Heart right ventricle (tissue), 16 donors: ENCODE measurements at regions not wholly inside any gene's neighbourhood (a gene's known extent, or its start where the extent isn't known, plus 50 kb on each side); places are given as distances from the start of the nearest gene placed in this dataset.
"Not testable (repeated sequence)": the region's sequence is repeated elsewhere in the genome, so short reads cannot be mapped to it uniquely, and the experiment has no call there.

Experiments
- ATAC-seq, 8 donors: fragments of 200-7000 bp; cut with Tn5 transposase; one replicate each; pipeline ENCODE4 v1.9.1; 2020; ENCODE audit warnings: mild to moderate bottlenecking in 8 of 8, moderate library complexity in 8 of 8, moderate number of reproducible peaks in 1 of 8
- DNase-seq, 2 donors: peaks; one replicate each; pipeline ENCODE4 v3.0.0-alpha.2; 2020
- H3K27ac ChIP-seq, 10 donors: fragments of 200-600 bp; sonication (generic) in 2 of 10; one replicate each; pipeline versions ENCODE4 v1.5.0 to v1.8.0; 2020 to 2022; ENCODE audit warnings: mild to moderate bottlenecking in 3 of 10
- H3K27me3 ChIP-seq, 7 donors: fragments of 200-600 bp; one replicate each; pipeline ENCODE4 v1.8.0; 2021 to 2022; ENCODE audit warnings: mild to moderate bottlenecking in 2 of 7
- H3K36me3 ChIP-seq, 9 donors: fragments of 200-600 bp; sonication (generic) in 1 of 9; one replicate each; pipeline versions ENCODE4 v1.5.0 to v1.8.0; 2020 to 2022; ENCODE audit warnings: mild to moderate bottlenecking in 2 of 9
- H3K4me1 ChIP-seq, 9 donors: fragments of 200-600 bp; sonication (generic) in 1 of 9; one replicate each; pipeline versions ENCODE4 v1.5.0 to v1.8.0; 2020 to 2022; ENCODE audit warnings: mild to moderate bottlenecking in 4 of 9
- H3K4me3 ChIP-seq, 10 donors: fragments of 200-600 bp; sonication (generic) in 2 of 10; one replicate each; pipeline versions ENCODE4 v1.5.0 to v1.8.0; 2020 to 2022; ENCODE audit warnings: mild to moderate bottlenecking in 7 of 10, moderate library complexity in 2 of 10
- H3K9me3 ChIP-seq, 11 donors: fragments of 200-600 bp in 10 of 11; sonication (generic) in 2 of 11; one replicate each; pipeline versions ENCODE4 v1.5.0 to v1.8.0; 2013 to 2022; ENCODE audit warnings: mild to moderate bottlenecking in 2 of 11, control low read depth in 1 of 11, moderate library complexity in 1 of 11
- CTCF ChIP-seq, 9 donors: fragments of 200-600 bp; sonication (generic) in 2 of 9; IDR thresholded peaks; one replicate each; pipeline versions ENCODE4 v1.5.0 to v1.8.0; 2021 to 2022; ENCODE audit warnings: antibody characterized with exemption in 9 of 9, mild to moderate bottlenecking in 5 of 9, moderate library complexity in 1 of 9
- WGBS, 2 donors: extraction: QIAGEN DNeasy Blood & Tissue Kit; methylation state at CpG; one replicate each; pipeline ENCODE4 v1.1.7; 2013; ENCODE audit warnings: inconsistent platforms in 1 of 2; 5-methylcytosine and 5-hydroxymethylcytosine counted together
- intact Hi-C, 10 donors: fragments of 100-400 bp; cut with DNase I; formaldehyde crosslinking; loops; one replicate each; pipeline versions ENCODE4 v1.11.1 to v1.14.2; 2022
- donor health status: Arrhythmogenic right ventricular cardiomyopathy.
- donor health status: ischemic (EF 13 %, LVEDD 7.1; RV severe dilation, severe dysfunction).
- donor health status: healthy with polysubstance abuse.
- donor health status: DM: no; HTN: yes; CAD: no.
- donor health status: DM: no; HTN: no; CAD: no.
- donor health status: ischemic (EF 25% LVEDD 6.9; RV normal size, moderate dysfunction).
- donor health status: ischemic (EF 25% LVEDD 5.7; RV mildly dilated, moderate dysfunction).
- donor health status: healthy.
- donor health status: DM: yes; HTN: yes; CAD: no.
- donor health status: Ischemic cardiomyopathy.
- donor health status: ischemic (EF 35%, LVEDD 5.7; RV mildly dilated, moderate dysfunction).
- donor health status: nonischemic (EF 11% LVEDD 7.7; RV severe dilation, severe dysfunction).
- donor health status: DM: yes; HTN: yes; CAD: no.
- donor health status: PGD.
- donor health status: ischemic (EF 29% LVEDD 5.4; RV normal size, mild dysfunction).
- donor health status: nonischemic (EF 23%, LVEDD 6.1; RV moderate dilation, normal function).

GRCh38 chr2:193088026-193088425 is 893.3 kb upstream of the TMEFF2 start:
- H3K36me3 ChIP-seq, result no peaks in the 10 kb centered on the region

DNA sequence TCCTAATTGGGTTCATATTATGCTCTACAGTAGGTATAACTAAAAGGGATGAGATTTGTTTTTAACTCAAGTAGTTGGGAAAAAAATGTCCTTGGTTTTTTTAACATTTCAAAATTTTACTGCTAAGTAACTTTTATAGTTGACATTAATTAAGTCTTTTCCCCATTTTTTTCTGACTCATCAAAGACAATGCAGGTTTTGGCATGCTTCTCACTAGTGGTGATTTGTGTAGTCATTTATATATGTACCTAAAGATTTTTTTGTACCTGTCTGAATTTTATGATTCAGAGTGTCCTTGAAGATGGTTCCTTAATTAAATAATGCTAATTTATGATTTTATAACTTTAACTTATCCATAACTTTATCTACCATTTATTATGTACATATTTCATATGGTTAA is 882.3 kb upstream of the TMEFF2 start:
- Histone ChIP-seq H3K27ac (no peak overlapping the region), H3K4me3 (no peak overlapping the region), H3K9me3 (peaks cover 0 to 7% (median 0%) of the 10 kb centered on the region in 11 donors), H3K36me3 (no peaks in the 10 kb centered on the region), H3K27me3 (no peaks in the 10 kb centered on the region), H3K4me1 (no peaks in the 10 kb centered on the region)
- DNase-seq, result no peak
- TF ChIP-seq CTCF (IDR thresholded peaks at IDR 0.05), result no peak
- ATAC-seq, result no peak
- intact Hi-C loops, result no loop called here

More at GRCh38 chr2:193088026-193088425, 893.3 kb upstream of the TMEFF2 start:
- Histone ChIP-seq H3K4me1 (no peaks in the 10 kb centered on the region), H3K4me3 (no peak overlapping the region), H3K9me3 (peaks cover 0 to 4% (median 0%) of the 10 kb centered on the region in 11 donors), H3K27me3 (no peaks in the 10 kb centered on the region), H3K27ac (no peak overlapping the region)
- 44 to 56% methylated on average over 1 of the region's 1 CpG for WGBS, 2 donors
- DNase-seq, result no peak
- ATAC-seq, result no peak
- intact Hi-C loops, result no loop called here
- TF ChIP-seq CTCF (IDR thresholded peaks at IDR 0.05), result no peak

GRCh38 chr2:193074933-193075332 is 880.2 kb upstream of the TMEFF2 start:
- no peaks in the 10 kb centered on the region for H3K27me3 ChIP-seq
- H3K27ac ChIP-seq, result no peak overlapping the region
- TF ChIP-seq CTCF (IDR thresholded peaks at IDR 0.05), result no peak
- no peaks in the 10 kb centered on the region for H3K4me1 ChIP-seq
- WGBS, 2 donors, result 76 to 78% methylated on average over 2 of the region's 2 CpGs
- peaks cover 0 to 18% (median 0%) of the 10 kb centered on the region in 11 donors for H3K9me3 ChIP-seq
- no peak overlapping the region for H3K4me3 ChIP-seq
- no peaks in the 10 kb centered on the region for H3K36me3 ChIP-seq
- ATAC-seq (no peak), DNase-seq (no peak)
- intact Hi-C loops, result no loop called here

GRCh38 chr2:193072647-193073046 is 877.9 kb upstream of the TMEFF2 start:
- Histone ChIP-seq H3K27me3 (no peaks in the 10 kb centered on the region), H3K4me1 (no peaks in the 10 kb centered on the region), H3K4me3 (no peak overlapping the region), H3K36me3 (no peaks in the 10 kb centered on the region), H3K27ac (no peak overlapping the region), H3K9me3 (peaks cover 0 to 24% (median 0%) of the 10 kb centered on the region in 11 donors)
- DNase-seq (no peak), ATAC-seq (no peak)
- 40 to 53% methylated on average over 3 of the region's 3 CpGs for WGBS, 2 donors
- intact Hi-C loops, result no loop called here
- TF ChIP-seq CTCF (IDR thresholded peaks at IDR 0.05), result no peak

- H3K27me3 ChIP-seq, H3K4me1 ChIP-seq, H3K4me3 ChIP-seq, H3K27ac ChIP-seq, DNase-seq, H3K36me3 ChIP-seq, ATAC-seq, intact Hi-C loops: not testable (repeated sequence)
- H3K9me3 ChIP-seq, result peaks cover 0 to 30% (median 0%) of the 10 kb centered on the region in 11 donors
- 74 to 83% methylated on average over 3 of the region's 3 CpGs for WGBS, 2 donors
Measured at GRCh38 chr2:193025556-193025955, 830.8 kb upstream of the TMEFF2 start.
